Activated T-helper 17 cell treated with anti-CD3 and anti-CD28 coated beads, Interleukin-2, amount 50 U/mL, for 72 hours (primary cell): ENCODE measurements at regions not wholly inside any gene's neighbourhood (a gene's known extent, or its start where the extent isn't known, plus 50 kb on each side); places are given as distances from the start of the nearest gene placed in this dataset.

ENCODE experiments used
- ATAC-seq: fragments of 150-1000 bp; cut with Tn5 transposase; replicated peaks from 2 replicates; pipeline ENCODE4 v1.10.0; 2021; ENCODE audit warnings: mild to moderate bottlenecking, moderate library complexity
- H3K27ac Mint-ChIP-seq: one replicate; pipeline ENCODE4 v1.8.0; 2022; ENCODE audit warnings: mixed read lengths
- H3K27me3 Mint-ChIP-seq: one replicate; pipeline ENCODE4 v1.8.0; 2022; ENCODE audit warnings: mixed read lengths
- H3K36me3 Mint-ChIP-seq: one replicate; pipeline ENCODE4 v1.8.0; 2022; ENCODE audit warnings: low read depth, mild to moderate bottlenecking, mixed read lengths
- H3K4me1 Mint-ChIP-seq: one replicate; pipeline ENCODE4 v1.8.0; 2022; ENCODE audit warnings: mixed read lengths
- H3K4me3 Mint-ChIP-seq: one replicate; pipeline ENCODE4 v1.8.0; 2022; ENCODE audit warnings: mild to moderate bottlenecking, mixed read lengths
- H3K9me3 Mint-ChIP-seq: one replicate; pipeline ENCODE4 v1.8.0; 2022; ENCODE audit warnings: mixed read lengths

GRCh38 chr17:79545251-79546005 lies 65.4 kb downstream of the RBFOX3 start:
- H3K27ac Mint-ChIP-seq: no peak overlapping the region
- no peaks in the 10 kb centered on the region for H3K9me3 Mint-ChIP-seq
- H3K27me3 Mint-ChIP-seq: peaks cover 25% of the 10 kb centered on the region
- no peaks in the 10 kb centered on the region for H3K36me3 Mint-ChIP-seq
- no peak overlapping the region for H3K4me3 Mint-ChIP-seq
- no peaks in the 10 kb centered on the region for H3K4me1 Mint-ChIP-seq
- ATAC-seq: no peak

- H3K4me1 Mint-ChIP-seq: no peaks in the 10 kb centered on the region
- no peaks in the 10 kb centered on the region for H3K36me3 Mint-ChIP-seq
- no peak for ATAC-seq
- peaks cover 23% of the 10 kb centered on the region for H3K27me3 Mint-ChIP-seq
- H3K9me3 Mint-ChIP-seq: no peaks in the 10 kb centered on the region
- no peak overlapping the region for H3K4me3 Mint-ChIP-seq
- no peak overlapping the region for H3K27ac Mint-ChIP-seq
These were observed 66.5 kb downstream of the RBFOX3 start for GRCh38 chr17:79544142-79544914.

GRCh38 chr17:79543531-79543930 lies 67.3 kb downstream of the RBFOX3 start:
- Mint-ChIP-seq H3K27ac (no peak overlapping the region), H3K4me1 (no peaks in the 10 kb centered on the region), H3K27me3 (peaks cover 23% of the 10 kb centered on the region), H3K4me3 (no peak overlapping the region), H3K36me3 (no peaks in the 10 kb centered on the region), H3K9me3 (no peaks in the 10 kb centered on the region)
- no peak for ATAC-seq

GRCh38 chr17:79542718-79543117 lies 68.1 kb downstream of the RBFOX3 start:
- ATAC-seq: no peak
- H3K27ac Mint-ChIP-seq: no peak overlapping the region
- no peak overlapping the region for H3K4me3 Mint-ChIP-seq
- no peaks in the 10 kb centered on the region for H3K9me3 Mint-ChIP-seq
- no peaks in the 10 kb centered on the region for H3K4me1 Mint-ChIP-seq
- no peaks in the 10 kb centered on the region for H3K36me3 Mint-ChIP-seq
- H3K27me3 Mint-ChIP-seq: peaks cover 23% of the 10 kb centered on the region

GRCh38 chr17:79541056-79541850 lies 69.6 kb downstream of the RBFOX3 start:
- no peak for ATAC-seq
- no peaks in the 10 kb centered on the region for H3K4me1 Mint-ChIP-seq

GRCh38 chr17:79539944-79540705 lies 70.7 kb downstream of the RBFOX3 start:
- no peak for ATAC-seq
- Mint-ChIP-seq H3K4me1 (no peaks in the 10 kb centered on the region), H3K4me3 (no peak overlapping the region), H3K27ac (no peak overlapping the region), H3K36me3 (no peaks in the 10 kb centered on the region), H3K9me3 (no peaks in the 10 kb centered on the region), H3K27me3 (peaks cover 14% of the 10 kb centered on the region)

More at GRCh38 chr17:79541056-79541850, 69.6 kb downstream of the RBFOX3 start:
- H3K27me3 Mint-ChIP-seq: peaks cover 22% of the 10 kb centered on the region
- no peaks in the 10 kb centered on the region for H3K9me3 Mint-ChIP-seq
- no peak overlapping the region for H3K27ac Mint-ChIP-seq
- no peaks in the 10 kb centered on the region for H3K36me3 Mint-ChIP-seq
- no peak overlapping the region for H3K4me3 Mint-ChIP-seq

GRCh38 chr17:79538291-79538690 lies 72.6 kb downstream of the RBFOX3 start:
- H3K4me1 Mint-ChIP-seq: no peaks in the 10 kb centered on the region
- ATAC-seq: no peak
- H3K27me3 Mint-ChIP-seq: peaks cover 8% of the 10 kb centered on the region
- no peak overlapping the region for H3K27ac Mint-ChIP-seq
- H3K4me3 Mint-ChIP-seq: no peak overlapping the region
- no peaks in the 10 kb centered on the region for H3K36me3 Mint-ChIP-seq
- H3K9me3 Mint-ChIP-seq: no peaks in the 10 kb centered on the region

GRCh38 chr17:79537686-79538085 lies 73.2 kb downstream of the RBFOX3 start:
- Mint-ChIP-seq H3K4me1 (no peaks in the 10 kb centered on the region), H3K36me3 (no peaks in the 10 kb centered on the region), H3K4me3 (no peak overlapping the region), H3K27ac (no peak overlapping the region), H3K27me3 (peaks cover 5% of the 10 kb centered on the region), H3K9me3 (no peaks in the 10 kb centered on the region)
- no peak for ATAC-seq

- Mint-ChIP-seq H3K27ac (no peak overlapping the region), H3K9me3 (no peaks in the 10 kb centered on the region), H3K27me3 (peaks cover 9% of the 10 kb centered on the region), H3K4me3 (no peak overlapping the region), H3K36me3 (no peaks in the 10 kb centered on the region), H3K4me1 (no peaks in the 10 kb centered on the region)
- ATAC-seq: no peak
These were observed 73.8 kb downstream of the RBFOX3 start for GRCh38 chr17:79537061-79537460.

GRCh38 chr17:79536212-79536840 lies 74.5 kb downstream of the RBFOX3 start:
- no peak for ATAC-seq
- Mint-ChIP-seq H3K4me1 (no peaks in the 10 kb centered on the region), H3K27ac (no peak overlapping the region), H3K27me3 (peaks cover 9% of the 10 kb centered on the region), H3K36me3 (no peaks in the 10 kb centered on the region), H3K4me3 (no peak overlapping the region), H3K9me3 (no peaks in the 10 kb centered on the region)

- ATAC-seq: no peak
- no peaks in the 10 kb centered on the region for H3K9me3 Mint-ChIP-seq
- no peak overlapping the region for H3K4me3 Mint-ChIP-seq
- no peak overlapping the region for H3K27ac Mint-ChIP-seq
- no peaks in the 10 kb centered on the region for H3K4me1 Mint-ChIP-seq
- no peaks in the 10 kb centered on the region for H3K36me3 Mint-ChIP-seq
- peaks cover 9% of the 10 kb centered on the region for H3K27me3 Mint-ChIP-seq
These were observed 75.2 kb downstream of the RBFOX3 start for GRCh38 chr17:79535728-79536025.

GRCh38 chr17:79534851-79535727 lies 75.8 kb downstream of the RBFOX3 start:
- H3K4me1 Mint-ChIP-seq: no peaks in the 10 kb centered on the region
- H3K9me3 Mint-ChIP-seq: no peaks in the 10 kb centered on the region
- no peaks in the 10 kb centered on the region for H3K36me3 Mint-ChIP-seq
- no peak for ATAC-seq
- H3K4me3 Mint-ChIP-seq: no peak overlapping the region
- no peak overlapping the region for H3K27ac Mint-ChIP-seq
- H3K27me3 Mint-ChIP-seq: peaks cover 12% of the 10 kb centered on the region

GRCh38 chr17:79534111-79534510 lies 76.7 kb downstream of the RBFOX3 start:
- Mint-ChIP-seq H3K4me1 (no peaks in the 10 kb centered on the region), H3K27ac (no peak overlapping the region), H3K36me3 (no peaks in the 10 kb centered on the region), H3K27me3 (peaks cover 20% of the 10 kb centered on the region), H3K9me3 (no peaks in the 10 kb centered on the region), H3K4me3 (no peak overlapping the region)
- ATAC-seq: no peak
